ENCODE measurements at regions not wholly inside any gene's neighbourhood (a gene's known extent, or its start where the extent isn't known, plus 50 kb on each side); places are given as distances from the start of the nearest gene placed in this dataset.

GRCh38 chr4:96355414-96355813 lies 515.5 kb downstream of the PDHA2 start:
- TF ChIP-seq CTCF (conservative IDR thresholded peaks at IDR 0.05; ENCODE audit: low read depth, low read length): no peak
- no peak for TF ChIP-seq RAD21 (IDR thresholded peaks at IDR 0.05; ENCODE audit: low read length)
- no peak for TF ChIP-seq BHLHE40 (IDR thresholded peaks at IDR 0.05; ENCODE audit: low read depth, low read length)
- TF ChIP-seq CEBPB (IDR thresholded peaks at IDR 0.05; ENCODE audit: low read depth, low read length): no peak
- TF ChIP-seq POLR2A (IDR thresholded peaks at IDR 0.05; ENCODE audit: low read depth, low read length): no peak
- TF ChIP-seq SMC3 (IDR thresholded peaks at IDR 0.05; ENCODE audit: low read depth, low read length): no peak
